Glutamatergic neuron (in vitro differentiated cells): ENCODE measurements at regions not wholly inside any gene's neighbourhood (a gene's known extent, or its start where the extent isn't known, plus 50 kb on each side); places are given as distances from the start of the nearest gene placed in this dataset.
"Not testable (repeated sequence)": the region's sequence is repeated elsewhere in the genome, so short reads cannot be mapped to it uniquely, and the experiment has no call there.

Experiments used
- DNase-seq: peaks from one replicate; pipeline ENCODE4 v3.0.0; 2022
- H3K27ac Mint-ChIP-seq: one replicate; pipeline ENCODE4 v1.8.0; 2020; ENCODE audit warnings: mild to moderate bottlenecking, mixed read lengths, inconsistent platforms; ENCODE audit not compliant: unreplicated experiment
- H3K27me3 Mint-ChIP-seq: one replicate; pipeline ENCODE4 v1.8.0; 2020; ENCODE audit warnings: mild to moderate bottlenecking, moderate library complexity, mixed read lengths, inconsistent platforms; ENCODE audit not compliant: unreplicated experiment
- H3K36me3 Mint-ChIP-seq: one replicate; pipeline ENCODE4 v1.8.0; 2020; ENCODE audit warnings: mild to moderate bottlenecking, mixed read lengths, inconsistent platforms; ENCODE audit not compliant: unreplicated experiment
- H3K4me1 Mint-ChIP-seq: one replicate; pipeline ENCODE4 v1.8.0; 2020; ENCODE audit warnings: mild to moderate bottlenecking, low read depth, mixed read lengths, inconsistent platforms; ENCODE audit not compliant: unreplicated experiment
- H3K4me3 Mint-ChIP-seq: one replicate; pipeline ENCODE4 v1.8.0; 2020; ENCODE audit warnings: mild to moderate bottlenecking, mixed read lengths, inconsistent platforms; ENCODE audit not compliant: unreplicated experiment
- H3K9me3 Mint-ChIP-seq: one replicate; pipeline ENCODE4 v1.8.0; 2020; ENCODE audit warnings: mild to moderate bottlenecking, moderate library complexity, mixed read lengths, inconsistent platforms; ENCODE audit not compliant: unreplicated experiment
- TF ChIP-seq, protein P1 (sequence below): fragments of 200-600 bp; sonication (generic); IDR thresholded peaks from one replicate; pipeline ENCODE4 v1.5.0; 2021; ENCODE audit not compliant: partially characterized antibody, unreplicated experiment

DNA sequence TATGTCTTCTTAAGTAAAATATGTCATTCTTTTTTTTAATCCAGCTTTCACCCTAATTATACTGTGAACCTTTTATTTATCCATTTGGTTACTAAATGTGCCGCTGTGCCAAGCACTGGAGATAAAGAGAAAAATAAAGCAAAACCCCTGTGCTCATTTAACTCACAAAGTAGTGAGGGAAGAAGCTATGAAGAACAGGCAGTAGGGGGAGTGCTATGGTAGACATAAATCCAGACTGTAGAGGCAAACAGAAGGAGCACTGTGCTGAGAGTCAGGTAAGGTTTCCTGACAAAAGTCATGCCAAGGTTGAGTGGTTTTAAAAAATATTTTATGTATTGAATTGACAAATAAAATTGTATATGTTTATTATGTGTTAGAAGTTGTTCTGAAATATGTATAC, 188.5 kb upstream of the SYT10 start:
- no peak overlapping the region for H3K27ac Mint-ChIP-seq
- H3K27me3 Mint-ChIP-seq = no peaks in the 10 kb centered on the region
- no peaks in the 10 kb centered on the region for H3K36me3 Mint-ChIP-seq
- no peaks in the 10 kb centered on the region for H3K4me1 Mint-ChIP-seq
- no peak for DNase-seq
- TF ChIP-seq, protein P1, sequence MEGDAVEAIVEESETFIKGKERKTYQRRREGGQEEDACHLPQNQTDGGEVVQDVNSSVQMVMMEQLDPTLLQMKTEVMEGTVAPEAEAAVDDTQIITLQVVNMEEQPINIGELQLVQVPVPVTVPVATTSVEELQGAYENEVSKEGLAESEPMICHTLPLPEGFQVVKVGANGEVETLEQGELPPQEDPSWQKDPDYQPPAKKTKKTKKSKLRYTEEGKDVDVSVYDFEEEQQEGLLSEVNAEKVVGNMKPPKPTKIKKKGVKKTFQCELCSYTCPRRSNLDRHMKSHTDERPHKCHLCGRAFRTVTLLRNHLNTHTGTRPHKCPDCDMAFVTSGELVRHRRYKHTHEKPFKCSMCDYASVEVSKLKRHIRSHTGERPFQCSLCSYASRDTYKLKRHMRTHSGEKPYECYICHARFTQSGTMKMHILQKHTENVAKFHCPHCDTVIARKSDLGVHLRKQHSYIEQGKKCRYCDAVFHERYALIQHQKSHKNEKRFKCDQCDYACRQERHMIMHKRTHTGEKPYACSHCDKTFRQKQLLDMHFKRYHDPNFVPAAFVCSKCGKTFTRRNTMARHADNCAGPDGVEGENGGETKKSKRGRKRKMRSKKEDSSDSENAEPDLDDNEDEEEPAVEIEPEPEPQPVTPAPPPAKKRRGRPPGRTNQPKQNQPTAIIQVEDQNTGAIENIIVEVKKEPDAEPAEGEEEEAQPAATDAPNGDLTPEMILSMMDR = no peak
- no peaks in the 10 kb centered on the region for H3K9me3 Mint-ChIP-seq
- H3K4me3 Mint-ChIP-seq = no peak overlapping the region

DNA sequence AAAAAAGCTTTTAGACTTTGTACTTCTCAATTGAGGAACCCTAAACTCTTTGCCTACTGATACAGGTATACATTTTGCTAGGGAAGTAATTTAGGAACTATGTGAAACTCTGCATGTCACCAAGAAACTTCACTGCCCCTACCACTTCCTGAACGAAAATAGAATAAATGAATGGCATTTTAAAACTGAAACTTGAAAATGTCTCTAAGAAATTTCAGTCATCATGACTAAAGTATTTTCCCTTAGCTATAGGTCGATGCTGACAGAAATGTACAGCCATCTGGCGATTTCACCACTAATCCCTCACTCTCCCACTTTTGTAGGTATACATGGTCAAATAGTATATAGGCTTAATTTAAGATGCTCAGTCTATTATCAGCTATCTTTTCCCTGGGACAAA, 194.9 kb upstream of the SYT10 start:
- TF ChIP-seq, protein P1 = no peak
- no peak overlapping the region for H3K4me3 Mint-ChIP-seq
- no peak overlapping the region for H3K27ac Mint-ChIP-seq
- no peaks in the 10 kb centered on the region for H3K9me3 Mint-ChIP-seq
- H3K27me3 Mint-ChIP-seq = no peaks in the 10 kb centered on the region
- DNase-seq = no peak
- no peaks in the 10 kb centered on the region for H3K4me1 Mint-ChIP-seq
- H3K36me3 Mint-ChIP-seq = no peaks in the 10 kb centered on the region

DNA sequence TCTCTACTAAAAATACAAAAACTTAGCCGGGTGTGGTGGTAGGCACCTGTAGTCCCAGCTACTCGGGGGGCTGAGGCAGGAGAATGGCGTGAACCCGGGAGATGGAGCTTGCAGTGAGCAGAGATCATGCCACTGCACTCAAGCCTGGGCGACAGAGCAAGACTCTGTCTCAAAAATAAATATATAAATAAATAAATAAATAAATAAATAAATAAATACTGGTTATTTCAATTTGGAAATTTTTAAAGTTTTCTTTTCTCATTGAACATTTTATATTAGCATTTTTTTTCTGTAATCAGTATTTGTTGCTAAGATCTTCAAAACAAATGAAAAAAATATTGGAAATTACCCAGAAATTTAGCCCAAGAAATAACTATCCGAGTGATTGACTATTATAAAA, 197.3 kb upstream of the SYT10 start:
- H3K4me1 Mint-ChIP-seq, H3K27ac Mint-ChIP-seq, DNase-seq, H3K36me3 Mint-ChIP-seq, H3K27me3 Mint-ChIP-seq, H3K4me3 Mint-ChIP-seq, H3K9me3 Mint-ChIP-seq: not testable (repeated sequence)

DNA sequence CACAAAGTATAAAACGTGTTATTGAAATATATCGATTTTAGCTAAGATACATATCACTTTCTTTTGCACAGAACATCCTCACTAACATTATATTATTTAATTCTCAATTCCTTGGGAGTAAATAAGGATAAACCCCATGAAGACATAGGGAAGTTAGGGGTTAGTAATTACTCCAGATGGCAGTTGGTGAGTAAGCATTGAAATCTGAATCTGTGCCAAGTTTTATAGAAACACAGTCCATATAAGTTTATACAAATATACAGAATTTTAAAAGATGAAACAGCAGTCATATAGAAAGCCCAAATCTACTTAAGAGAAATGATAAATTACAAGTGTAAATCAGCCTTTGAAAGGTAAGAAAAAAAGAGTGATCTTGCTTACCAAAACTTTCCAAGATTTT, 200.4 kb upstream of the SYT10 start:
- Mint-ChIP-seq H3K9me3 (no peaks in the 10 kb centered on the region), H3K27ac (no peak overlapping the region), H3K36me3 (no peaks in the 10 kb centered on the region), H3K27me3 (no peaks in the 10 kb centered on the region), H3K4me3 (no peak overlapping the region), H3K4me1 (no peaks in the 10 kb centered on the region)
- no peak for DNase-seq
- TF ChIP-seq, protein P1 = no peak

DNA sequence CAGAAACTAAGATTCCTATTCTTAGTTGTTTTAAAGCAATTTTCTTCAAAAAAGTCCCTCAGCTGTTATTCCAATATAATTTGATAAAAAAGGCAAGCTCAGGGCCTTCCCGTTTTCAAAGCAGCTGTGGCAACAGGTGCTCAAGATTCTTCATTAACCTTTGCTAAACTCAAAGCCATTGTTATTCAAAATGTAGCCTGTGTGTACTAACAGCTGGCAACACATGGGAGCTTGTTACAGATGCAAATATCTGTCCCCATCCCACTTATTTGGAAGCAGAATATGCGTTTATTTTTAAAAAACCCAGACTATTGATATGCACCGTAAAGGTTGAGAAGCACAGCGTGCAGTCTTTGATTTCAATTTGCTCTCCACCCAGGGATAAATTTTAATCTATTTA, 210.4 kb upstream of the SYT10 start:
- Mint-ChIP-seq H3K36me3 (no peaks in the 10 kb centered on the region), H3K4me1 (no peaks in the 10 kb centered on the region), H3K27ac (no peak overlapping the region), H3K9me3 (peaks cover 4% of the 10 kb centered on the region), H3K4me3 (no peak overlapping the region), H3K27me3 (no peaks in the 10 kb centered on the region)
- no peak for DNase-seq
- TF ChIP-seq, protein P1 = no peak

DNA sequence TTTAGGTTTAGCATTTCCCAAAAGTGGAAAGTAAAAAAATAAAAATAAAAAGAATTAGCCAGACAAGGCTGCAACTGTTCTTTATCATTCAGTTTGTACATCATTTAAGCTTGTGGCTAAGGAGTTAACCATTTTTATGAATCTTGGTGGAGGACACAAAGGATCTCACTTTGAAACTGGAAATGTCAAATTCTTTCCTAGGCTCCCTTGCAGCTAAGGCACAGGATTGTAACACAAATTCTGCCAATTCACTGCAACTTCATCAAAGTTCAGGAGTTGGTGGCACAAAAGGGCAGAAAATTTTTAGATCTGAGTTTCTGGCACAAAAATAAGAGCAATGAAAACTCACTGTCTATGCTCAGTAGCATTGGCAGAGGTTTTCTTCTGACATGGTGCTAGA, 211.2 kb upstream of the SYT10 start:
- no peak overlapping the region for H3K4me3 Mint-ChIP-seq
- no peaks in the 10 kb centered on the region for H3K27me3 Mint-ChIP-seq
- no peak for DNase-seq
- no peak overlapping the region for H3K27ac Mint-ChIP-seq
- no peaks in the 10 kb centered on the region for H3K4me1 Mint-ChIP-seq
- no peaks in the 10 kb centered on the region for H3K36me3 Mint-ChIP-seq
- H3K9me3 Mint-ChIP-seq = peaks cover 4% of the 10 kb centered on the region
- TF ChIP-seq, protein P1 = no peak
